ENCODE measurements at regions not wholly inside any gene's neighbourhood (a gene's known extent, or its start where the extent isn't known, plus 50 kb on each side); places are given as distances from the start of the nearest gene placed in this dataset.

DNA sequence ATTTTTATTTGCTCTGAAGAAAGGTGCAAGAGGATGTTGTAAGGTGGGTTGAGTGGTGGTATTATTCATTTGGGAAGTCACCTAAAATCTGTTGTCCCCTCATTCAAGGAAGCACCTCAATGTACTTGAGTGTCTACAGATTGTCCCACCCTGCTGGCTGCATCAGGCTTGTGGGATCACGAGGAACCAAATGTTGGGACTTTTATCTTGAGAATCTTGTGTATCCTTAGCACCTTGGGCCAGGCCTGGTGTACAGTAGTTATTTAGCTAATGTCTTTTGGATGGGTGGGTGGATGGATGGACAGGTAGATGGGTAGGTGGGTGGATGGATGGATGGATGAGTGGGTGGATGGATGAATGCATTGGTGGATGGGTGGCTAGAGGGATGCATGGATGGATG is 519.3 kb downstream of the BCL11B start:
- TF ChIP-seq ZNF274 (IDR thresholded peaks at IDR 0.05; ENCODE audit: low read depth, low read length), result no peak
- no peak for TF ChIP-seq YY1 (IDR thresholded peaks at IDR 0.05; ENCODE audit: insufficient read depth, insufficient read length)
- TF ChIP-seq SUZ12 (IDR thresholded peaks at IDR 0.05; ENCODE audit: extremely low read depth, insufficient read depth, insufficient read length), result no peak
